ENCODE measurements at regions not wholly inside any gene's neighbourhood (a gene's known extent, or its start where the extent isn't known, plus 50 kb on each side); places are given as distances from the start of the nearest gene placed in this dataset.

- no peak overlapping the region for H3K4me3 ChIP-seq (ENCODE audit: low read depth, low read length)
- no peak for DNase-seq (ENCODE audit: low read depth)
- no peak for TF ChIP-seq CTCF (IDR thresholded peaks at IDR 0.05; ENCODE audit: insufficient read depth, low read length)
These were observed 290.4 kb upstream of the NR4A3 start for GRCh38 chr9:99531313-99531712.

- DNase-seq (ENCODE audit: low read depth), result no peak
- no peak for TF ChIP-seq CTCF (IDR thresholded peaks at IDR 0.05; ENCODE audit: insufficient read depth, low read length)
- no peak overlapping the region for H3K4me3 ChIP-seq (ENCODE audit: low read depth, low read length)
These were observed 288.3 kb upstream of the NR4A3 start for GRCh38 chr9:99533421-99533820.

GRCh38 chr9:99537996-99538395 lies 283.7 kb upstream of the NR4A3 start:
- no peak for DNase-seq (ENCODE audit: low read depth)
- no peak overlapping the region for H3K4me3 ChIP-seq (ENCODE audit: low read depth, low read length)
- no peak for TF ChIP-seq CTCF (IDR thresholded peaks at IDR 0.05; ENCODE audit: insufficient read depth, low read length)

GRCh38 chr9:99544526-99544925 lies 277.2 kb upstream of the NR4A3 start:
- DNase-seq (ENCODE audit: low read depth), result peak; percentile 3
- H3K4me3 ChIP-seq (ENCODE audit: low read depth, low read length), result no peak overlapping the region
- TF ChIP-seq CTCF (IDR thresholded peaks at IDR 0.05; ENCODE audit: insufficient read depth, low read length), result no peak

- no peak for TF ChIP-seq CTCF (IDR thresholded peaks at IDR 0.05; ENCODE audit: insufficient read depth, low read length)
- no peak overlapping the region for H3K4me3 ChIP-seq (ENCODE audit: low read depth, low read length)
- DNase-seq (ENCODE audit: low read depth), result no peak
These were observed 272.2 kb upstream of the NR4A3 start for GRCh38 chr9:99549441-99549840.

GRCh38 chr9:99555792-99556191 lies 265.9 kb upstream of the NR4A3 start:
- no peak overlapping the region for H3K4me3 ChIP-seq (ENCODE audit: low read depth, low read length)
- DNase-seq (ENCODE audit: low read depth), result no peak
- TF ChIP-seq CTCF (IDR thresholded peaks at IDR 0.05; ENCODE audit: insufficient read depth, low read length), result no peak

GRCh38 chr9:99556998-99557397 lies 264.7 kb upstream of the NR4A3 start:
- no peak for DNase-seq (ENCODE audit: low read depth)
- TF ChIP-seq CTCF (IDR thresholded peaks at IDR 0.05; ENCODE audit: insufficient read depth, low read length), result no peak
- H3K4me3 ChIP-seq (ENCODE audit: low read depth, low read length), result no peak overlapping the region
